Fibroblast of the conjunctiva (primary cell): ENCODE measurements at regions not wholly inside any gene's neighbourhood (a gene's known extent, or its start where the extent isn't known, plus 50 kb on each side); places are given as distances from the start of the nearest gene placed in this dataset.
"Not testable (repeated sequence)": the region's sequence is repeated elsewhere in the genome, so short reads cannot be mapped to it uniquely, and the experiment has no call there.

Experiments used
- DNase-seq: peaks from one replicate; pipeline ENCODE4 v3.0.0-alpha.2; 2010; ENCODE audit warnings: low read depth

DNA sequence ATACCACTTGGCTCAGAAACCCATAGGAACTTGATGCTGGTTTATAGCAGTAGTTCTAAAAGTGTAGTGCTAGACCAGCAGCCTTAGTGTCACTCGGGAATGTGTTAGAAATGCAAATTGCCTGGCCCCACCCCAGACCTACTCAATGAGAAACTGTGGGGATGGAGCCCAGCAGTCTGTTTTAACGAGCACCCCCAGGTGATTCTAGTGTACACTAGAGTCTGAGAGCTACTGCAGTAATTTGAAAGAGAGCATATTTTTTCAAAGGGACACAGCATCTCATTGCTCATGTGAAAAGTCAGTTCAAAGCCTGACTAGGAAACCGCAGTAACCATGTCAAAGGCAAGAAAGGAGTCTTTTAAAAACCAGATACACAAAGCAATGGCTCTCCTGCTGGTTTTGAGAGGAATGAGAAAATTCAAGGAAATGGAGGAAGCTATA, 313.4 kb downstream of the SQOR start:
- DNase-seq, result no peak

DNA sequence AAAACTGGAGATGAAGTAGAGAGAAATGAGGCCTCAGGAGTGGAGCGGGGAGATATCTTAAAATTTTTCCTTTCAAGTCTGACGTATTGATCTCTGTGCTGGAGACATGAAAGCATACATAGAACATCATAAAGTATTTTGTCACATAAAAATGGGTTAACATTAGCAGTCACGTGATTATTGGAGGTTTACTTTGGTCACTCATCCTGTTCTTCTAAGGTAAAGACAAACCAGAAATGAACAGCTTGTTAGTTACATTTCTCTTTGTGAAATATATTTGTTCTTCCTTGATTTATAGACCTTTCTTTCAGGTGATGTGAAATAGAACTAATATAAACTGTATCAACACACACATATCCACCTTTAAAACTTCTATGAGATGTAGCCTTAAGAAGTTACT, 324.1 kb downstream of the SQOR start:
- DNase-seq, result no peak

DNA sequence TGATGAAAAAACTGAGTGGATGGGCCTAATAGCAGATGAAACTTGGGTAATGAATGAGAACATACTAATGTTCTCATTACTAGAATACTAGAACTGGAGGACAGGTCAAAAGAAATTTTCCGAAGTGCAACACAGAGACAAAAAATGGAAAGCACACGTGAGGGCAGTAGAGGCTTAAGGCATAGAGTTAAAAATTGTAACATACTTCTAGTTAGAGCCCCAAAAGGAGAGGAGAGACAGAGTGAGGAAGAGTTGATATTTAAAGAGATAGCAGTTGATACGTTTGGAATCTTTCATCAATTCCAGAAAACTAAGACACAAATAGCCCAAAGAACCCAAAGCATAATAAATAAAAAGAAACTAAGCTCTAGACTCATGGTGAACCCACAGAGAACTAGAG, 327.9 kb downstream of the SQOR start:
- DNase-seq, result no peak

DNA sequence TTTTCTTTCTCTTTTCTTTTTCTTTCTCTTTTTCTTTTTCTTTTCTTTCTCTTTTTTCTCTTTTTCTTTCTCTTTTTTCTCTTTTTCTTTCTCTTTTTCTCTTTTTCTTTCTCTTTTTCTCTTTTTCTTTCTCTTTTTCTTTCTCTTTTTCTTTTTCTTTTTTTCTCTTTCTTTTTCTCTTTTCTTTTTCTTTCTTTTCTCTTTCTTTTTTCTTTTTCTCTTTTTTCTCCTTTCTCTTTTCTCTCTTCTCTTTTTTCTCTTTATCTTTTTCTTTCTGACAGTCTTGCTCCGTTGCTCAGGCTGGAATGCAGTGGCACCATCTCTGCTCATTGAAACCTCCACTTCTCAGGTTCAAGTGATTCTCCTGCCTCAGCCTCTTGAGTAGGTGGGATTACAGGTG, 335.7 kb downstream of the SQOR start:
- DNase-seq, result no peak

DNA sequence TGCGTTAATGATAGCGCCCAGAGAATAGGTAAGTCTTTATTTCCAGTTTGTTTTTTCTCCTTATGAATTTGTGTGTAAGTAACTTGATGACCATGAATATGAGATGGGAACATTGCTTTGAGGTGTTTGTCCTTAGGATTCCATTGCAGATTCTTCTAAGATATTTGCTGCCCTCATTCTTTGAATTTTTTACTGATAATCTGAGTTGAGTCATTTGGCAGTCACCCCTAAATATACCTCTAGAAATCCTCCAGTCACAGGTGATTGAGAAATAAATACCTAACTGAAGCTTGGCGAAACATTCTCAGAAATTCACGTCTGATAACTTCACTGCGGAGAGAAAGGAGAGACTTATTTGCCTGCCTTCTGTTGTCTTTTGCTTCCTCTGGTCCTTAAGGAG, 345.5 kb downstream of the SQOR start:
- no peak for DNase-seq

DNA sequence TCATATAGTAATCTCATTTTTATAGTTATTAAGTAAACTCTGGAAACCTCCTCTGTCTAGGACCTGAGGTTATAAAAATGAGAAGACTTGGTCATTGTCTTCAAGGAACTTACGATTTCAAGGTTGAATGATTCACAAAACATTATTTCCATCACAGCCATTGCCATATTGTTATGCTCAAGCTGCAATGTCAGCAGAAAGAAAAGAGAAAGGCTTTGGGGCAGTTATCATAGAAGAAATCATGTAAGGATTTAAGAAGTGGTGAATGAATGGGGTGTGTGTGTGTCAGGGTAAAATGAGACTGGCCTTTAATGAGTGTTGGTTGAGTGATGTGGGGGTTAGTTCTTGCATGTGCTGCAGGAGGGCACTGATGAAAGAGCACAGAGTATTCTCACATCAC, 346.8 kb downstream of the SQOR start:
- DNase-seq, result no peak

DNA sequence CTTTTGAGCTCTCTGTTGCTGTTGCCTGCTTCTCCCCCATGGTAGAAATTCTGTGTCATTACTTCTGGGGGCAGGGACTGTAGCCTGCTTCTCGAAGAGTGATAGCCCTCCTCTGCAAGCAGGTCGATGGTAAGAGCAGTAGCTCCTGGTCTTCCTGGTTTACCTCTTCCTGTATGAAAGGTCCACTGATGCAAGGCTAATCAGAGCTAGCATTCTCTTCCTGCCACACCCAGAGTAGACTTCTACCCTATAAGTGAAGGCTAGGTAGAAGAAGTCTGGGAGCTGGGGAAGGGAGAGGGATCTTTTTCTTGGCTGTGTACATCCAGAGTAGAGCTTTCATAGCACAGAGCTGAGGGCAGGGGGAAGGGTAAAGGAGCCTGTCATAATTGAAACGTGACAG, 357.0 kb downstream of the SQOR start:
- no peak for DNase-seq

DNA sequence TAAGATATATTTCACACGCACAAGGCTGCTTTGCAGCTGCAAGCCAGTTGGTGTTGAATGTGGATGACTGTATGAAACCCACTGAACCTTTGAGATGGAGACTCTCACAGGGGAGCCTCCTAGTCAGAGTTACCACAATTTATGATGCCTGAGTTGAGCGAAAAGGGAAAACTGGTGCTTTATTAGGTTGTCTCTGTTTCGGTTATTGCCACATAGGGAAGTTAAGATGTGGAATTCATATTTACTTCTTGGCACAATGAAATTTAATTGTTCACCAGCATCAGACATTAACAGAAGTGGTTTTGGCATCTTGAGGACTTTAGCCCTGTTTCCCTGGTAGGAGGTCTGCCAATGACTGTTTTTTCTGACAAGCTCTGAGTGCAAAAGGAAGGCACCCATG, 358.2 kb downstream of the SQOR start:
- DNase-seq, result no peak

DNA sequence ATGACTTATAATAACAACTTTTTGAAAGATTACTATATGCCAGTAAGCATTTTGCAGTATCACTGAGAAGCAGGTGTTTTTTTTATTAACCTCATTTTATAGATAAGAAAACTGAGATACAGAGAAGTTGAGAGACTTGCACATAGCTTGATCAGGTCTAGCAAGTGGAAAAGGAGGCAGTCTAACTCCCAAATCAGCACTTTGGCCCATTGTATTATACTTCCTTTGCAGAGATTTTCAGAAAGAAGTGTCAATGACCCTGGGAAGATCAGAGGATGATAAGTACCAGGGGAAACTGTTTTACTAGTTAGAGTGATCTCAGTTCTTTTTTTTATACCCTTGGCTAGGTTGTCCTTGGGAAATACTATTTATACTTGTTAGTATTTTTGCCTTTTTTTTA, 358.7 kb downstream of the SQOR start:
- DNase-seq, result no peak

DNA sequence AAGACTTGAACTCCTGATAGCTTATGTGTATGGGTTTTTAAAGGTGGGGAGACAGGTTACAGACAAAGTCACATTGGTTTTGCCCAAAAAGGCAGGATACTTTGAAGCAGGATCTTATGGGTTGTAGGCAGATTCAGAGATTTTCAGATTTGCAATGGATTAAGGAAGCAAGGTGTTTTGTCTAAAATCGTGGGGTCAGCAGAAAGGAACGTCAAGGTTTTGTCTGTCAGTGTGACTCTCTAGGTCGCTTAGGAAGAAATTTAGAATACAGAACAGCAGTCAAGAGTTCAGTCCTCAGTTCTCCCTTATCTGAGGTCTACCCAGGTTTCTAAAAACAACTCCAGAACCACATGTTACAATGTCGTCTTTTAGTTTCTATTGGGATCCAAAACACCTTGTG, 361.0 kb downstream of the SQOR start:
- DNase-seq, result no peak

DNA sequence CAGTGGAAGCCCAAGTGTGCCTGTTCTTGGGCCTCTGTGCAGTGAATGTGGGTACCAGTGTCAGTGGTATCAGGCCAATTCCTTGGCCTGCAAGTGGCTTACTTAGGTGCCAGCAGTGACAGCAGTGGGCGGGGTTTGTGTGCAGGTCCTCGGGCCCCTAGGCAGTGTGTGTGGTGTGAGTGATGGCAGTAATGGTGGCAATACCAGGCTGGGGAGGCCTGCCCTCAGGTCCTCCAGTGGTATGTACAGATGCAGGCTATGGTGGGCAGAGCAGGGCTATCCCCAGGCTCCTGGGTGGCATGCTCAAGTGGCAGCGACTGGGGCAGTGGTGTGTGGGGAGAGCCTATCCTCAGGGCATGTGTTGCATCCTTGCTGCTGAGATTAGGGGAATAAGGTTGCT, 379.7 kb downstream of the SQOR start:
- no peak for DNase-seq

DNA sequence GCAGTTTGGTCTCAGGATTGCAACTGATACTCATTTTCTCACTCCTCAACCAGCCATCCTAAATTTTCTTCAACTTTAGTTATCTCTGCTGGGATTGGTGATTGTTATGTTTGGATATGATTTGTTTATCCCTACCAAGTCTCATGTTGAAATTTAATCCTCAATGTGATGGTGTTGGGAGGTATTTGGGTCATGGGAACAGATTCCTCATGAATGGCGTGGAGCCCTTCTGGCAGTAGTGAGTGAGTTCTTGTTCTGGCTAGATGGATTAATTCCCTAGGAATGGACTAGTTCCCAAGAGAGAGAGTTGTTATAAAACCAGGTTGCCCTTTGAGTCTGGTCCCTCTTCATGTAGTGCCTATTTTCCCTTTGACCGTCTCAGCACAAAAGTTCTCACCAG, 399.9 kb downstream of the SQOR start:
- DNase-seq, result no peak

DNA sequence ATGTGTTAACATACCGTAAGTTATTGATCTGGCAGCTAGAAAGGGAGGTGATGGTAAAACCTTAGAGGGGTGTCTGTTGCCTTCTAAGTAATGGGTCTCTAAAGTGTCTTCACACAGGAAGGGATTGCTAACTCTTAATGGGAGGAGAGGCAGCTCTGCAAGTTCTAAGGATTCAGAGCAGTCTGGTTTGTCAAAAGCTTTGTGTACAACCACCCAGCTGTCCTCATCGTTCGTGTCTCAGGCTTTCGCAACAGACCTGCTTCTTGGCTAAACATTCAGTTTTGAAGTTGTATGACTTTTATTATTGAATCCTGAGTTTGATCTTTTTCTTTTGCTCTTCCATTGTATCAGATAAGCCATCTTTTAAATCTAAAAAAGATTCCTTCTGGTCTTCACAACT, 404.9 kb downstream of the SQOR start:
- no peak for DNase-seq

DNA sequence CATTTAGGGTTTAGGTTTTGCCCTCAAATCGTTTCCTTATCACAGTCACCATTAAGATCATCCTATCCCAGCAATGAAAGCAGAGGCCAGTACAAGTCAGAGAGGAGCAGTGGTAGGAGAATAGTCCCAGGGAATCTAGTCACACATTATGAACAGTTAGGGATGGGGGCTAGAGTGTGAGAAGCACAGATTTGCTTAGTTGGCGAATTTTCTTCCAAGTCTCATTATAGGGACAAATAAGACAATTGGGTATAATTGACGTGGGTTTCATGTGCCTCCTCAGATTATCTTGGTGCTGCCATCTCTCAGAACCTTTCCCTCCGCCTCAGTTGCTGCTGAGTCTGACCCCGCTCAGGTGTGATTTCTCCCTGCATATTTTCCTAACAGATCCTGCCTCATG, 407.1 kb downstream of the SQOR start:
- no peak for DNase-seq

DNA sequence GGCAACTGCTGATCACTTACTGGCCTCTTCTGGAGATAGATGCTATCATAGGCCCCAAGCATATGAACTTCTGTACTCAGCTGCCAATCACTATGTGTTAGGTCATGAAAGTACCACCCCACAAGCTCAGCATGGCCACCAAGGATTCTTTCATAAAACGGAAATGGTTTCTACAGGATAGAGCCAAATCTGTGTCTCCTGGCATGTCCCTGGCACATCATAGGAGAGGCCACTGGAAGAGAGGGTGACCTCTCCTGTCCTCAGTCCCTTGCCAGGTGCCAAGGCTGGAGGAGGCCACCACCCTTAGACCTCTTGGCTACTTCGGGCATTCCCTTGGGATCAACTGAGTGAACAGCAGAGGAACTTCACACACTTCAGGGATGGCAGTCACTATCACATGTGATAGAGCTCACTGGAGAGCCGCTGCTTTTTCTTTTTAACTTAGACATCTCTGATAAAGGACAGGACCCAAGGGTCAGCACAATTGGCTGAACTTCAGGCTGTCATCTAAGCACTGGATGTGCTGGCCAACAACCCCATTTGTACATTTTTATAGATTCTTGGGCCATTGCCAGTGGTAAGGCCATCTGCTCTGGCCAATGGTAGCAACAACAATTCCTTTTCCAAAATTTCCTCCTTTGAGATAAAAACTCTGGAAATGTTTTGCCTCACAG, 425.2 kb downstream of the SQOR start:
- no peak for DNase-seq

DNA sequence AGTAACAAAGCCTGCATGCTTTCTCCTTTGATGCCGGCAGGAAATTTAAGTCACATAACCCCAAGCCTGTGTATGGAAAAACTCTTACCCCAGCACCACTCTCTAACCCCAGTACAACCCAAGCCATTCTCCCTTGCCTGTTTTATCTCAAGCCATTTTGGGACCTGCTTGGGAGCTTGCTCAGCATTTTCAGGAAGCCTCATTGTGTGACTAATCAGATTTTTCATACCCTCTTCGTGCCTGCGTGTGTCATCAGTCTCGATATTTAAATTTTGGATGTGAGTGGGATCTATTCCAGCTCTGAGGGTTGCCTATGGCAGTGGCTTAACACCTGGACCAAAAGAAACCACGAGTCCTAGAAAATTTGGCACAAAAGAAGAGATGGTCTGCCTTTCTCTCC, 426.2 kb downstream of the SQOR start:
- DNase-seq, result no peak

DNA sequence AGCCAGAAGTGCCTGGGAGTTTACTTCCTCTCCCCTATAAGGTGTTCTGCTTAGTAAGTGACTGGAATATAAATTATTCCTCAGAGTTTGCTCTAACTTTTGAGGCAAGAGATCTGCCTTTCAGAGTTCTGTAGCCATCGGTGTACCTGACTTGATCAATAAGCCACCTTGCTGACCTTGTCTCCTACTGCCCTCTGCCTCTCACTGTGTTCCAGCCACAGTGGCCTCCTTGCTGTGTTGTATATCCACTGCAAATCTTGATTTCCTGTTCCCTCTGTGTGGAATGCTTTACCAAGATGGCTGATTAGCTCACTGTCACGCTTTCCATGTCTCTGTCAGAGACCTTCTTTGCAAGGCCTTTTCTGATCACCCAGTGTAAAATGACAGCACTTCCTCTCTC, 442.4 kb downstream of the SQOR start:
- no peak for DNase-seq

DNA sequence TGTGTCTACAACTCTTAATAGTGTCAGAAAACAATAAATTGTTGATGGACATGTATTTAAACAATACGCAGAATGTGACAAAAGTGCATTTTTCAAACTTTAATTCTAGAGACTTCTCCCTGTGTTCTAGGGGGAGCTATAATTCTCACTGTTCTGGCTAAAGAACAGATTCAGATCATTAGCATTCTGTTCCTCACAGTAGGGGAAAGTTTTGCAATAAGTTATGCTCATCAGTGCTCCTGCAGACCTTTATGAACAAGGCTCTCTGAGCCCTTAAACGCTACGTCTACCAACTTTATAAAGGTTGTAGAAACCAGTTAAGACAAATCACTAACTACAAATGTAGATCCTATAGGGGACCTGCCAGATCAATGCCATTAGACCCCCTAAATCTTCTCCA, 444.2 kb downstream of the SQOR start:
- no peak for DNase-seq

DNA sequence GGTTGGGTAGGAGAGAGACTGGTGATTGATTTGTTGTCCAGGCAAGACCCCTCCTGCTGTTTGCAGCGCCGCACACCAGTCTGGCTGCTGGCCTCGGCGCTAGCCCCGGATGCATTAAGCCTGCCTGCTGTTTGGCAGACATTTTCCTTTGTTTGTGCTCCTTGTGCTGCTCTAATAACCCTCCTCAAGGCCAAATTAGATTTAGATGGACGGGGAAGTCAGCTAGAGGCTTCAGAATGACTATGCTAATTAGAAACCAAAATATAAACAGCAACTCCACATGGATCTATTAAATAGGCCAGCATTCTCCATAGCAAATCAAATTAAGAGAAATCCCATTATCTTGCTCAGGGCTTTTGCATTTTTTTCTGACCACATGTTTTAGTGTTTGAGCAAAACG, 445.2 kb downstream of the SQOR start:
- no peak for DNase-seq

DNA sequence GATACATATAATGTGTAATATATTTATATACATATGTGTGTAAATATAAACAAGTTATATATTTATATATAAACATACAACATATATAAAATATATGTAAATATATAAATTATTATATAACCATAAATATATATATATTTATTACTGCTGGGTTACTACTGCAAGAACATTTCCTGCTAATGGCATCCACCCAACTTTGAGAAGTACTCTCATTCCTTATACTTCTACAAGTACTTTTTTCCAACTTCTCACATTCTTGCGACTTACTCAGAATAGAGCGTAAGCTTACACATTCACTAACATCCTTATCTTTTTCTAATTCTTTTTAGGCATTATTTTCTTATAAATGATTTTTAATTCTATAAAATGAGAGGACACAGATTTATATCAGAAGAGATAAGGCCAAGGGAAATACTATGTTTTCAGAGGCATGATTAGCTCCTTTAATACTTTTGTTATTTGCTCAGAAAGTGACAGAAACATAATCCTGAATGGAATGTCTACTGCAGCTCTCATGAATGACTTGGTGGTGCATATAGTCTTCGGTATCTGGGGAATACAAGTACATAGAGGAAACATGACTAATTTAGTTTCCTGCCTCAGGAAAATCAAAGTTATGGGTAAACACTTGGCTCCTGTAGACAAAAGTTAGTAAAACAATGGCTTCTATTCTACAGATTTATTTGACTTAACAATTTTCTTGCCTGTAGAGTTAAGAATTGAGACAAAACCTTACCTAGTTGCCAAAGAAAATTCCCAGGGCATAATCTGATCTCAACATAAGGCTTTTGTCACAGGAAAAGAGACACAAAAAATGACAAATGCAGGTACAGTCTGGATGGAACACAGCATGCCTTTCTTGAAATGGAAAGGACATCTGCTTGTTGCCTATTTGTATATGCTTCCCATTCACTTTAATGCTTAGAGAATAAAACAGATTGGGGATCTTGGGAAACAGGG, 453.9 kb downstream of the SQOR start:
- no peak for DNase-seq

DNA sequence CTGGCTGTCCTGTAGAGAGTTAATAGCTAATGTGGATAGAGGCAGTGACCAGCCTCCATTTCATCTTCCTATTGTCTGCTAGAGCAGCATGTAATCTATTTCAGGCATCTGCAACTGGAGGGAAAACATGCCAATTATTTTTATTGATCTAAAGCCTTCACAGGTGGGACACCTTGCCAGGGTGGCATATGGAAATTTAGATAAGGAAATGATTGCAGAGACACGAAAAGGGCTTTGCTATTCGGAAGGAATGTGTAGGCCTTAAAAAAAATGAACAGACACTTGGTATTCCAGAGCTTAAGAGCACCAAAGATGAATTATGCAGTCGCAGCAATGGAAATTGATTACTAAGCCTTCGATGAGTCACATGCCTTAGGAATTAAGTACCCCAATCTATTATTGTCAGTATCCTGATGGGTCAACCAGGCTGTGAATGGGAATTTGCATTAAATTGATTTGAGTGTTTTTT, 454.7 kb downstream of the SQOR start:
- no peak for DNase-seq

DNA sequence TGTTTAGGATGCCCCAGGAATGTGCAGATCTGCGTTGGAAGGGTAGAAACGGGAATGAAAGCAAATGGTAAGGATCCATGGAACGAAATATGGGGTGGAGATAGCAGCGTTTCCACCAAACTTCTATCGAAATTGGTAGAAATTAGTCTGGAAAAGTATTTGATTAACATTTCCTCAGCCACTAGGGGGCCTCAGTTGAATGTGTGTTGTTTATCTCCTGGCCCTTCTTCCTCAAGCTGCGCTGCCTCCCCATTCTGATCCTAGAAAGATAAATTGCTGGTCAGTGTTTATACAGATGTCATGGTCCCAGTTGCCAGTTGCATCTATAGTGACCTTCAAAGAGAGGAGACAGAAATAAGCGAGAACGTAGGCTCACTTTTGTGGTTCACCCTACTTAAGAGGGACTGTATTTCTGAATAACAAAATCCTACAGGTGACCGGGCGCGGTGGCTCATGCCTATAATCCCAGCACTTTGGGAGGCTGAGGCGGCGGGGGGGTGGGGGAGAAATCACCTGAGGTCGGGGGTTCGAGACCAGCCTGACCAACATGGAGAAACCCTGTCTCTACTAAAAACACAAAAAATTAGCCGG, 457.1 kb downstream of the SQOR start:
- no peak for DNase-seq

DNA sequence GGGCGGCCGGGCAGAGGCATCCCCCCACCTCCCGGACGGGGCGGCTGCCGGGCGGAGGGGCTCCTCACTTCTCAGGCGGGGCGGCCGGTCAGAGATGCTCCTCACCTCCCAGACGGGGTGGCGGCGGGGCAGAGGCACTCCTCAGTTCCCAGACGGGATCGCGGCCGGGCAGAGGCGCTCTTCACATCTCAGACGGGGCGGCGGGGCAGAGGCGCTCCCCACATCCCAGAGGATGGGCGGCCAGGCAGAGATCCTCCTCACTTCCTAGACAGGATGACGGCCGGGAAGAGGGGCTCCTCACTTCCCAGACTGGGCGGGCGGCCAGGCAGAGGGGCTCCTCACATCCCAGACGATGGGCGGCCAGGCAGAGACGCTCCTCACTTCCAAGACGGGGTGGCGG, 463.2 kb downstream of the SQOR start:
- not testable (repeated sequence) for DNase-seq
